GM19023 (cell line): ENCODE measurements at regions not wholly inside any gene's neighbourhood (a gene's known extent, or its start where the extent isn't known, plus 50 kb on each side); places are given as distances from the start of the nearest gene placed in this dataset.
"Not testable (repeated sequence)": the region's sequence is repeated elsewhere in the genome, so short reads cannot be mapped to it uniquely, and the experiment has no call there.

Experiments
- ATAC-seq: cut with Tn5 transposase; IDR thresholded peaks from one replicate; pipeline ENCODE4 v1.9.1; 2021; ENCODE audit warnings: mild to moderate bottlenecking, moderate library complexity; ENCODE audit not compliant: unreplicated experiment

DNA sequence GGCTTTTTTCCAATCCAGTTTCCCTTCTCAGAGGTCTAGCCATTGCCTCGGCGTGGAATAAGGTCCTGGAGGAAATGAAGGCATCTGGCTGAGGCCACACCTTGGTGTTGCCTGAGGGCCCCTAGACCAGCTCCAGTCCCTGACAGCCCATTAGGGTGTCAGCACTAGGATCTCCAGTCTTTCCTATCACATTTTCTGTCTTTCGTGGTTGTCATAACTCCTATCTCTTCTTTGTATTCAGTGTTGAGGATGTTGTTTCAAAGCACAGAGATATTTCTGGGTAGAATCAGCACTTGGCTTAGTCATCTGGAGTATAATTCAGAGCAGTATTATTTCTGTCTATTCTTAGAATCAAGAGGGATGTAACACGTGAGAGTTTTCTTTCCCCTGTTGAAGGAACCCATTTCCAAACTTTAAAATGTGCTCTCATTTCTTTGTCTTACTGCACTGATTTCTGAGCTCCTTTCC is 844.3 kb downstream of the KCNT2 start:
- no peak for ATAC-seq

DNA sequence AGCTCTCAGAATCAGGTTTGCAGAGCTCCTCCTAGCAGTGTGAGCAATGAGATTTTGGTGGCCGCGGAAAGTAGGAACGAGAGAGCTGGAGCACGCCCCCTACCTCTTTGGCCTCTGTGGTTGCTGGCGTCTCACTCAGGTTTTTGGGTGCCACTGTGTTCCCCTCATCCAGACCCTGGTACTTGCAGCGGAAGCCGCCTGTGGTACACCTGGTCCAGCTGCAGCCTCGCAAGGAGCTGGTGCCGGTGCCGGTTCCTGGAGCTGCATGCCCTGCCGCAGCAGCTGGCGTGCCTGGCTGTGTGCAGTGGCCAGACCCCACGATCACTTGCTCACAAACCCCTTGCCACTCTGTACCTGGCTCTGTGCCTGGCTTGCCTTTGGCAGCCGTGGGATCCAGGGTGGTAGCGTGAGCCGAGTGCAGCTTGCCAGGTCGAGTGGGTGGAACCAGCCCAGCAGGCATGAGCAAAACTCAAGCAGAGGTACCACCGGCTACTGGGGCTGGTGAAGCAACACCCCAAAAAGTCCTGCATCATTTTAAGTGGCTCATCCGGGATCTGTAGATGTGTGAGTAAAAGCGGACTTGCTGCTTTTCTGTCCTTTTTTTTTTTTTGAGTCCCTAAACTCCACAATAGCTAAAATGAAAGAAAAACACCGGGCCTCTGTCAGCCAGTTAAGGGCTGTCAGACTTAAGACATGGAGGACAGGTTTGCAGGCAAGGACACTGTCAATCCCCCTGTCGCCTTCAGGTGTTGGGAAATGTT is 844.9 kb downstream of the KCNT2 start:
- ATAC-seq: no peak

DNA sequence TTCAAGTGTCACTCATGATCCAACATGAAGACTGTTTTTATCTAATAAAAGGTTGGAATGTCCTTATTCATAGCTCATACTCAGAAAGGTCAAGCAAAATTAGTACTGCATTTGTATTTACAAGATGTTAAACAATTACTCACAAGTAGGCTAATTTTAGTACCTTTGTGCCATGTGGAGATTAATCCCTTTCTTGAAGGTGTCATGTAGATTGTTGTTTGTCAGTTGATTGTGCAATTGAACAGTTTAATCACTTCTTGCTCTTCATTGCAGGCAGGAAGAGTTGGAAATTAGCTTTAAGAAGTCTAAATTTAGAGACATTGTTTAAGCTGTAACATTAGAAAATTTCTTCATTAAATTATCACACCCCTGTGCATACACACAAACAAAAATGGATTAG is 847.1 kb downstream of the KCNT2 start:
- no peak for ATAC-seq

DNA sequence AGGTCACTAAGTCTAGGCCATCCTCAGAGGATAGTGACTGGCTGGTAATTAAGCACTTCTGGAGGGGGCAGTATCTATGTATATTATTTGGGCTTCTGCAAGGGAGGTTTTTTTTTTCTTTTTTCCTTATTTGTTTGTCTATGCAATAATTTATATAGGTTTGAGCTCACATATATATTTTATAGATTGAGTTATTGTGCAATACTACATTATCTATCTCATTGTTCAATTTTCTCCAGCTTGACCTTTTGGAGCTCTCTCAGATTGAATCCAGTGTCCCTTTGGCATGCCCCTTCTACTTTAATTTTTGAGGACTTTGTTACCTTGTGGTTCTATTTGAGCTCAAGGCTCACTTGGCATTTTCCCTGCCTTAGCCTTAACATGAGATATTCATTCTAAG is 852.1 kb downstream of the KCNT2 start:
- ATAC-seq: no peak

DNA sequence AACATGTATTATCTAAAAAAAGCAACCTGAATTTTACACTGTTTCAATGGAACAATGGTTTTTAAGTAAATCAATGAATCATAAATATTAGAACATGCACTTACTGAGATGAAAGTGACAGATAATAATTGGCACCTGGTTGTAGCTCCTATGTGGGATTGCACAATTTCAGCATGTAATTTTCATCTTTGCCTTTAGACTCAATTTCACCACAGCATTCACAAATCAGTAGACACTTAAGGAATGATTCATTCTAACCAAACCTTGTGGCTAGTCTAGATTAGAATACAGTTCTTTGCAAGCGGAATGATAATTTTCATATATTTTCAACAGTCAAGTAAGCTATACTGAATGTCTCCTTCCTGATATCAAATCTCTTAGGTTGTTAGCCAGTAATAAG is 853.4 kb downstream of the KCNT2 start:
- no peak for ATAC-seq

DNA sequence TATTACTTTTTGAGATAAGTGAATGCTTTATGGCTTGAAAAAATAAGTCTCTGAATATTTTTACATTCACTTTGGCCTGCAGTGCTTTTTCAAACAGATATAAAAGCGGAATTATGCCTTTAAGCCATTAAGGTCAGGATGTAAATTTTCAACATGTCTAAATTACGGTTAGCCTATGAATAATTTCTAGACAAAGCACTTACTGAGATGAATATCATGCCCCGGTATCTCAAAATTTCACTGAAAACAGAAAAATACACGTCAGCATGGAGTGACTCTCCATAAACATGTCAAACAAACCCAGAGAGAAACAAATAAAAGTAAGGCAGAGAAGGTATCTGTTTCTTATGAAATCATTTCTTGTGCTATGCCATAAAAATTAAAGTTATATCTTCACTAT is 853.9 kb downstream of the KCNT2 start:
- no peak for ATAC-seq

DNA sequence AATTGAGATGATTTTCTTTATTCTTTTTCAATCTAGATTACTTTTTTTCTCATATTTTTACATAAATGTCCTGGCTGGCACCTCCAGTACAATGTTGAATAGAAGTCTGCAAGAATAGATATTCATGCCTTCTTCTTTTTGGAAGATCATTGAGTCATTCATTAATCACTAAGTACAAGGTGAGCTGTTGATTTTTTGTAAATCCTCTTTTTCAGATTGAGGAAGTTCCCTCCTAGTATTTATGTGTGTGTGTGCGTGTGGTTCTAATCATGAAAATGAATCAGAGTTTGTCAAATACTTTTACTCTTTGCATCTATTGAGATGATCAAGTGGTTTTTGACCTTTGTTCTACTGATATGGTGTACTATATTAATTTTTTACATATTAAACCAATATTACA is 859.3 kb downstream of the KCNT2 start:
- no peak for ATAC-seq

DNA sequence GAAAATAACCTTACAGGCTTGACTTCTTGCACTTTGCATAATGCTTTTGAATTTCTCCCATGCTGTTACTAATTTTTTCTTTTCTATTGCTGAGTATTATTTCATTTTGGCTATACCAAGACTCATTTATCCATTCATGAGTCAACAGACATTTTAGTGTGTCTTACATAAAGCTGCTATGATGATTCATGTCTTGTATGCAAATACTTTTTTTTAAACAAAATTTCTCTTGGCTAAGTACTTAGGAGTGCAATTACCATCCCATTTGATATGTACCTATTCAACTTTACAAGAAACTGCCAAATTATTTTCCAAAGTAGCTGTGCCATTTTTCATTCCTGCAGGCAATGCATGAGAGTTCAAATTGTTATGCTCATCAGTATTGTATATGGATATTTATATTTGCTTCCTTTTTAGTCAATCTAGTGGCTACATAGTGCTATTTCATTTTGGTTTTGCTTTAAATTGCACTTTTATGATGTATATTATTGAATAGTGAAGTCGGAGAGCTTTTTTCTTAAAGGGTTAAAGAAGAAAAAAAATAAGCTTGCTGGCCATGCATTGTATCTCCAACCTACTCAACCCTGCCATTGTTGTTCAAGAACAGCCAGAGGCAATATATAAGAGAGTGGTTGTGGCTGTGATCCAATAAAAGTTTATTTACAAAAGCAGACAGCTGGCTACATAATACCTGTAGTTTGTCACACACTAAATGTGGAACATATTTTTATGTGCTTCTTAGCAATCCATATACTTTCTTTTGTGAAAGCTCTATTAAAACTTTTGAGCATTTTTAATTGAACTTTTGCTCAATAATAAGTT is 862.8 kb downstream of the KCNT2 start:
- no peak for ATAC-seq

DNA sequence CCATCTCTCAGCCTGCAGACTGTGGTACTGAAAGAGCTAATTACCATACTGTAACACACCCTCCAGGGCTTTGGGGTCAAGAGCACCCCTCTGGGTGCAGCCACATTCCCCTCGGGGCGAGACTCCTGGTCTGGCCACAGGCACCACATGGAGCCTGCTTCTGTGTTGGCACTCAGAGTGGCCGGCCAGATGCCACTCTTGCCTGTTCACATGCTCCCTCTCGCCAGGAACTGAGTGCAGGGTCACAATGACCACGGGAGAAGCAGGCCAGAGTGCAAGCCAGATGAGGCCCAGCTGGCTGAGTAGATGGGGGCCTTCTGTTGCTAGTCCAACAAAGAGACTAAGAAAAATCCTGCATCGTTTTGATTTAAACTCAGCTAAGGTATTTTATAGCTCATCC is 864.0 kb downstream of the KCNT2 start:
- ATAC-seq: no peak

DNA sequence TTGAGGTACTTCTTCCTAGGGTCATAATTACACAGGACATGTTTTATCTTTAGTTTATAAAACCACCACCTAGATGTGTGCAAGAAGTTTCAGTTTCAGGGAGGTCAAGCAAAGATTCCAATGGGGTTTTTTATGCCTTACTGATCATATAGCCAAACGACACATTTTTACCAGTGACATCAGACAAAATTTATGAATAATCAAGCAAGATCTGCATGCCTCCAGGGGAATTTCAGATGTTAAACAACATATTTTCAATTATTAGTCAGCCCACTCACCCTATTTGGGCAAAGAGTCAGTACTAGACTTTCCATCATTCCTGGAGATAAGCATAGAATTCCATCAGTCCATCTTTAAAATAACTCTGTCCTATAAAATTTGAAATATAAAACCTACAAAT is 867.4 kb downstream of the KCNT2 start:
- no peak for ATAC-seq

DNA sequence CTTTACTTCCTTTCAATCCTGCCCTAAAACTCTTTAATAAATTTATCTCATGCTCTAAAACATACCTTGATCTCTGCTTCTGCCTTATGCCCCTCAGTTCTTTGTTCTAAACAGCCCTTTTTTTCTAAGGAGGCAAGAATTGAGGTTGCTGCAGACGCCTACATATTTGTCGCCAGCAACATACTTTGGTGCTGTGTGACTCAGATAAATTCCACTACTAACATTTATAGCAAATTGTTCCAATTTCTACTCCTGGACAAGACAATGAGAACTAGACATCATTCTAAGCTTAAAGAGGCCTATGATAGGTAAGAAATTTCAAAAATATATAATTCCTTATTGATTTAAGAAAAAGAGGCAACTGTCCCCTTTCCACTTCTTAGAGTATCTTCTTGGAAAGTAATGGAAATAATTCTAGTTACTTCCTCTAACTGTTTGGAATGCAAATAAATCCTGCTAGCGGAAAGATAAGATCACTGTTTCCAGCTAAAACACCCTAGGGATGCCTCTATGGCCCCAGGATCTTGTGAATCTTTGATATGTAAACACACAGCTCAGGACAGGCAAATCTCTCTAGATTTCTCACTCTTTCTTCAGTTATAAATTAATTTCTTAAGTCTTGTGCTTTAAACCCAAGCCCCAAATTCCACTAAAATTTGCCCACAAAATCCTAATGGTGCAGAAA is 869.1 kb downstream of the KCNT2 start:
- no peak for ATAC-seq

DNA sequence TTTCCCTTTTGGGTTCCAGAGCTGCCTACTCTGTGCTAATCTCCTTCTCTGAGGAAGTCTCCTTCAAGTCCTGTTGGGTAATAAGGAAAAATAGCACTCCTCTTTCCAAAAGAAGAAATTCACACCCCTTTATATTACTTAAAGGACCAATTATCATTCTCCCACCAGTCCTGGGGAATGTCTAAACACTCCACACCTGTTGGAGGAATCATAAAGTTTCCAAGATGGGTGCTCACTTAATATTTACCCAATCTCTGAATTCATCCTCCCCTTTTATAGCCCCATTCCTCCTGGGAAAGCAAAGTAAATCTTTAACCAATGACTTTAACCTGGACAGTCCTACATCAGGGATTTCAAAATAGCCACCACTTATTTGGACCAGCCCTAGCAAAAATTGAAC is 873.1 kb downstream of the KCNT2 start:
- ATAC-seq: no peak

DNA sequence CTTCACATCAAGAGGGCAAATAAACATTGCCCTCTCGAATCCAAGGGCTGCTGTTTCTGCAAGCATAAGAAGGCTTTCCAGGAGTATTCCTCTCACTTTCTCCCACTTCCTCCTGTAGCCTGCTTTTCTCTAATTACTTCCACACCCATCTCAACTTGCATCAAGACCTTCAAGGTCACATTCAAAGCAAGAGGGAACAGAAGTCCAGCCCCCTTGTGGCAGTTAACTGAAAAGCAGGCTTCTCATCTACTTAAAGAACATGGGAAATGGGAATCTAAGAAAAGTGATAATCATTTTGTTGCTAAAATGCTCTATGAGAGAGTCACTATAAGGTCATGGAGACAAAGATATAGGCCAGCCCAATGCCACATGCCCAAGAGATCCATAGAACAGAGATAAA is 874.4 kb downstream of the KCNT2 start:
- ATAC-seq: no peak

DNA sequence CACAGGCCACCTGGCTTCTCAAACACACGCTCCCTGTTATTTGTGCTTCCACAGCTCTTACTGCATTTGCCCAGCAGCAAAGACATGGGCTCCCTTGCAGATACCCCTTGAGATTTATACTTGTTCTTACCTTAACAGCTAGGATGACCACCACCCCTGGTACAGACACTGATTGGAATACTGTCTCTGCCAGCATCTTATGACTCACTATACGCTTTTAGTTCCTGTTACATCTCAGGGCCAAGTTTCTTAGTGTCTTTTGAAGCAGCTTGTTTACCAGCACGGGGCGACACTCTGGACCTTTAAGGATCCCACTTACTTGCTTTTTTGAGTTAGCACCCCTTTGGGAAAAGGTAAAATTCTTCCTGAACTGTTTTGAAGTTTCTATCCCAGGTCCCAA is 874.8 kb downstream of the KCNT2 start:
- no peak for ATAC-seq

DNA sequence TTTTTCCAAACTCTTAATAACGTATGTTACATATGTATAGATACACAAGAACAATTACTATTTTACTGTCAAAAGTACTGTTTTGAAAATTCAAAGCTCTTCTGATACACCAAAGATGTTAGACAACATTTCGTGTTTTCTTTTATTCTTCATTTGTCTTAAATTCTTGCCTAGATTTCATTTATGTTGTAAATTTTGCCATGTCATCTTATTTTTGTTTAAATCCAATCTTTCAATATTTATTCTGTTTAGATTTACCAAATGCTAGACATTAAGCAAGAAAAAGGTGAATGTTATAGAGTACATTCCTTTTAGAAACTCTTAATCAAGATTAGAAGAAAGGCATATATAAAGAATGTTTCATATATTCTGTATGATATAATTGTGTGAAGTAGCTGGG is 876.9 kb downstream of the KCNT2 start:
- ATAC-seq: no peak

DNA sequence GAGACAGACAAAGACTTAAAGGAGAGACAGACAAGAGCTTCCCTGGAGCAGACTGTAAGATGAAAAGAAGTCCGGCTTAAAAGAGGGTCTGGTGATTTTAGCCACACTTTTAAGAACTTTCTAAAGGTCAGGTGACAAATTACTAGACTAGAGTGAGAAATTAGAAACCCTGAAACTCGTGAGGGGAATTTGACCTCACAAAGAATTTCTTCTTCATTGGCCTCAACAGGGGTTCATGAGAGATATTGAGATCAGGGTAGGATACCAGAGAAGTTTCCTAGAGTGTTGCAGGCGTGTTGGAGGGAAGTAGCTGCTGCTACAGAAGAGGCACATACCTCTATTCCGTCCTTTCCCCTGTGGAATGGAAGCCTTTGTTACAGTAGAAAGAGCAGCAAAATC is 884.4 kb downstream of the KCNT2 start:
- ATAC-seq: no peak

DNA sequence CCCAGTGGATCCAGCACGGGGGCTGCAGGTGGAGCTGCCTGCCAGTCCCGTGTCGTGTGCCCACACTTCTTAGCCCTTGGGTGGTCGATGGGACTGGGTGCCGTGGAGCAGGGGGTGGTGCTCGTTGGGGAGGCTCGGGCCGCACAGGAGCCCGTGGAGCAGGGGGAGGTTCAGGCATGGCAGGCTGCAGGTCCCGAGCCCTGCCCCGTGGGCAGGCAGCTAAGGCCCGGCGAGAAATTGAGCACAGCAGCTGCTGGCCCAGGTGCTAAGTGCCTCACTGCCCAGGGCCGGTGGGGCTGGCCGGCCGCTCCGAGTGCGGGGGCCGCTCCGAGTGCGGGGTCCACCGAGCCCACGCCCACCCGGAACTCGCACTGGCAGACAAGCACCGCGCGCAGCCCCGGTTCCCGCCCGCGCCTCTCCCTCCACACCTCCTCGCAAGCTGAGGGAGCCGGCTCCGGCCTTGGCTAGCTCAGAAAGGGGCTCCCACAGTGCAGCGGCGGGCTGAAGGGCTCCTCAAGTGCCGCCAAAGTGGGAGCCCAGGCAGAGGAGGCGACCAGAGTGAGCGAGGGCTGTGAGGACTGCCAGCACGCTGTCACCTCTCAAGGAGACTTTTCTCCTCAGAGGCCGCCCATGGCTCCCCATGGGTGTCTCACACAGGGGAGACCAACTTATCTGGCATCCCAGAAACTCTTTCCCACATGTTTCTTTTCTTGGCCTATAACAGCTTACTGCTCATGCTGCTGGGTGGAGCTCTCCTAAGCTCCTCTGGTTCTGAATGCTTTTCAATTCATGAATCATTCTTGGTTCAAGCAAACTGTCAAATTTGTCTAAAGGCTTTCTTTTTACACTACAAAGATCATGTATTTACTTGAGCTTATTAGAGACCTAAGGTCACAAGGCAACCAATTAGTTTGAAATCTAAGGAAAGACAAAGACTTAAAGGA is 885.1 kb downstream of the KCNT2 start:
- ATAC-seq: not testable (repeated sequence)

DNA sequence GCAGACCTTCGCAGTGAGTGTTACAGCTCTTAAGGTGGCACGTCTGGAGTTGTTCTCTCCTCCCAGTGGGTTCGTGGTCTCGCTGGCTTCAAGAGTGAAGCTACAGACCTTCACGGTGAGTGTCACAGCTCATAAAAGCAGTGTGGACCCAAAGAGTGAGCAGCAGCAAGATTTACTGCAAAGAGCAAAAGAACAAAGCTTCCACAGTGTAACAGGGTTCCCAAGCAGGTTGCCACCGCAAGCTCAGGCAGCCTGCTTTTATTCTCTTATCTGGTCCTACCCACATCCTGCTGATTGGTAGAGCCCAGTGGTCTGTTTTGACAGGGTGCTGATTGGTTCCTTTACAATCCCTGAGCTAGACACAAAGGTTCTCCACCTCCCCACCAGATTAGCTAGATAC is 886.1 kb downstream of the KCNT2 start:
- not testable (repeated sequence) for ATAC-seq

DNA sequence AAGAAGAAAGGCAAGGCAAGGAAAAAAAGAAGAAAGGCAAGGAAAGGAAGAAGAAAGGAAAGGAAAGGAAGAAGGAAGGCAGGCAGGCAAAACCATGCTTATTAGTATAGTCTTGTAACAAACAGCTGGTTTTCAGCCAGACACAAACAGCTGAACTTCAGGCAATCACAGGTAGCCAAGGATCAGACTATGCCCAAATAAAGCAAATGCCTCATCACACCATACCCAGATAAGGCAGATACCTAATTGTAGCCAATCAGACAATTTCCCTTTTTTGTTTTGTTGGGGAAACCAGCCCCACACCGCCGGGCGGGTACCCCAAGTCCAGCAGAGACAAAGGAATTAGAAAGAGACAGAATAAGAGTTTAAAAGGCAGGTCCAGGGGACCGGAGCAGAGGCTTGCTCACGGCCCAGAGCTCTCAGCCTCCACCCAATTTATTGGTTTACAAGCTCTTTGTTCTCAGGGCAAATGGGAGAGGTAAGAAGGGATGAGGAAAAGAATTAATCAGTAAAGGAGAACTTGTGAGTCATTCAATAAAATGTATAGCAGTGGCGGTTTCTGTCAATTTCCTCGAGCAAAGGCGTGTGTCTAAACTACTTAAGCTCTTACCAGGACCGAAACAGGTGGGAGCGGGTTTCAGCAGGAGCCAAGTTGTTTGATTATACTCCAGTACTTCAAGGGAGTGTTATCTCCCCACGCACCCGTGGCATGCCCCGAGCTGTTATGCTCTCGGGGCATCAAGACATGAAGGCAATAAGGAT is 886.8 kb downstream of the KCNT2 start:
- ATAC-seq: no peak

DNA sequence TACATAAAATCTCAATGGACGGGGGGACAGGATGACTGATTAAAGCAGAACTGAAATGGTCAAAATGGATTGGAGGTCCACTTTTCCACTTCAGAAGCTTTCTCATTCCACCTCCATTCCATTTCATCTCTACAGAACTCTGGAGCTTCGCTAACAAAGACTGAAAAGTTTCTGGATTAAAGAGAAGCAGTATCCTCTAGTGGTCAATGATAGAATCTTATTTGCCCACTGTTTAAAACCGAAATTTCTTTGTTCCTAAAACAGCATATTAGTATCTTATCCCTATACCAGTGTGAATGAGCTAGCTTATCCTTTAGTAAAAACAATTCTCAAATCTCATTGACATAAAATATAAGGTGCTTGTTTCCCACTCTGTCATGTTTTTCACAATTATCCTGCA is 890.6 kb downstream of the KCNT2 start:
- ATAC-seq: no peak
